Parathyroid adenoma (tissue), 2 donors: ENCODE measurements at regions not wholly inside any gene's neighbourhood (a gene's known extent, or its start where the extent isn't known, plus 50 kb on each side); places are given as distances from the start of the nearest gene placed in this dataset.

Experiments used
- H2AFZ ChIP-seq: fragments of 300-600 bp; sonication (generic); one replicate; pipeline ENCODE4 v1.7.0; 2017; ENCODE audit warnings: antibody characterized with exemption, mild to moderate bottlenecking
- H3K27ac ChIP-seq: fragments of 300-600 bp; sonication (generic); one replicate; pipeline ENCODE4 v1.7.0; 2017
- H3K27me3 ChIP-seq: fragments of 300-600 bp; sonication (generic); one replicate; pipeline ENCODE4 v1.7.0; 2017; ENCODE audit warnings: low read length; ENCODE audit not compliant: control insufficient read depth, insufficient read depth
- H3K36me3 ChIP-seq: fragments of 300-600 bp; sonication (generic); one replicate; pipeline ENCODE4 v1.7.0; 2017; ENCODE audit warnings: low read length; ENCODE audit not compliant: control insufficient read depth, insufficient read depth
- H3K4me1 ChIP-seq: fragments of 300-600 bp; sonication (generic); one replicate; pipeline ENCODE4 v1.7.0; 2017; ENCODE audit warnings: control low read depth
- H3K4me2 ChIP-seq: fragments of 300-600 bp; sonication (generic); one replicate; pipeline ENCODE4 v1.7.0; 2017; ENCODE audit warnings: low read length
- H3K4me3 ChIP-seq: fragments of 300-600 bp; sonication (generic); one replicate; pipeline ENCODE4 v1.7.0; 2017; ENCODE audit warnings: low read depth, low read length
- H3K79me2 ChIP-seq: fragments of 300-600 bp; sonication (generic); one replicate; pipeline ENCODE4 v1.7.0; 2017; ENCODE audit warnings: control low read depth
- H3K9ac ChIP-seq: fragments of 300-600 bp; sonication (generic); one replicate; pipeline ENCODE4 v1.7.0; 2017; ENCODE audit warnings: mild to moderate bottlenecking
- H3K9me3 ChIP-seq: fragments of 300-600 bp; sonication (generic); one replicate; pipeline ENCODE4 v1.7.0; 2017; ENCODE audit warnings: low read length; ENCODE audit not compliant: control insufficient read depth
- CTCF ChIP-seq: fragments of 300-600 bp; sonication (generic); IDR thresholded peaks from one replicate; pipeline ENCODE4 v1.7.0; 2017; ENCODE audit warnings: antibody characterized with exemption, mild to moderate bottlenecking
- donor health status: primary hyperparathyroidism.

DNA sequence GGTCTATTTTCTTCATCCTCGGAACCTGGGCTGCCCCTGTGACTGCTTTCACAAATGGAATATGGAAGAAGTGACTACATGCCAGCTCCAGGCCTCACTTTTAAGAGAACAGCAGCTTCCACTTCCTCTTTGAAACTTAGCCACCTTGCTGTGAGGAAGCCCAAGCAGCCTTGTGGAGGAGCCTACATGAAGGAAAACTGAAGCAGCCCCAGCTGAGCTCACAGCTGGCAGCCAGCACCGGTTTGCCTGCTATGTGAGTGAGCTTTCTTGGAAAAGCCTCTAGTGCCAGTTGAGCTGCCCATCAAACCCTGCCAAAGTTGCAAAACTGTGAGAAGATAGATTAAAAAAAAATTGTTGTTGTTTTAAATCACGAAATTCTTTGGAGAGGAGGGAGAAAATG lies 498.0 kb upstream of the PROK2 start:
- Histone ChIP-seq H3K27ac (no peak overlapping the region), H3K79me2 (no peaks in the 10 kb centered on the region), H3K36me3 (no peaks in the 10 kb centered on the region), H3K9ac (no peak overlapping the region), H3K4me3 (no peak overlapping the region), H3K9me3 (no peaks in the 10 kb centered on the region), H2AFZ (no peak overlapping the region), H3K27me3 (no peaks in the 10 kb centered on the region), H3K4me2 (no peak overlapping the region), H3K4me1 (no peaks in the 10 kb centered on the region)
- no peak for TF ChIP-seq CTCF

GRCh38 chr3:72281551-72281950 lies 496.6 kb upstream of the PROK2 start:
- Histone ChIP-seq H3K9ac (no peak overlapping the region), H3K4me3 (no peak overlapping the region), H3K36me3 (no peaks in the 10 kb centered on the region), H3K79me2 (no peaks in the 10 kb centered on the region), H2AFZ (no peak overlapping the region), H3K4me1 (no peaks in the 10 kb centered on the region), H3K4me2 (no peak overlapping the region), H3K27me3 (no peaks in the 10 kb centered on the region), H3K9me3 (no peaks in the 10 kb centered on the region), H3K27ac (no peak overlapping the region)
- TF ChIP-seq CTCF: no peak

DNA sequence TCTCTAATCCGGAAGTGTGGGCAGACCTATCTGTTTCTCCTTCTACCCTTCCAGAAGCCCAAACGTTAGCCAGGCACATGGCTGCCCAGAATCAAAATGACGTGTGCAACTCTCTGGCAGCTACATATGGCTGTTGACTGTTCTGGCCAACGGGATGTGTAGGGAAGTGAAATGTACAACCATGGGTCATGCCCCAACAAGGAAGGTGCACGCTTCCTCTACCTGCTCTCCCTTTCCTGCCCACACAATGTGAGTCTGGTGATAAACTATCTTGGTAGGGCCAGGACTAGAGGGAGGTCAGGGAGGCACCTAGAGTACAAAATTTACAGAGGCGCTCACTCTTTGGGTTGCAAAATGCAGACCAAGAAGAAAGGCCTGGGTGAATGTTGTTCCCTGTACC lies 495.9 kb upstream of the PROK2 start:
- Histone ChIP-seq H3K9me3 (no peaks in the 10 kb centered on the region), H3K9ac (no peak overlapping the region), H3K4me3 (no peak overlapping the region), H3K27me3 (no peaks in the 10 kb centered on the region), H3K4me2 (no peak overlapping the region), H3K4me1 (no peaks in the 10 kb centered on the region), H3K79me2 (no peaks in the 10 kb centered on the region), H3K27ac (no peak overlapping the region), H2AFZ (no peak overlapping the region), H3K36me3 (no peaks in the 10 kb centered on the region)
- no peak for TF ChIP-seq CTCF

GRCh38 chr3:72279631-72280041 lies 494.7 kb upstream of the PROK2 start:
- no peak overlapping the region for H3K9ac ChIP-seq
- TF ChIP-seq CTCF: no peak
- H2AFZ ChIP-seq: no peak overlapping the region
- H3K79me2 ChIP-seq: no peaks in the 10 kb centered on the region
- H3K27me3 ChIP-seq: no peaks in the 10 kb centered on the region
- no peaks in the 10 kb centered on the region for H3K36me3 ChIP-seq
- no peak overlapping the region for H3K4me3 ChIP-seq
- no peaks in the 10 kb centered on the region for H3K9me3 ChIP-seq
- no peak overlapping the region for H3K4me2 ChIP-seq
- no peaks in the 10 kb centered on the region for H3K4me1 ChIP-seq
- no peak overlapping the region for H3K27ac ChIP-seq

- no peak overlapping the region for H3K9ac ChIP-seq
- no peak overlapping the region for H3K4me3 ChIP-seq
- no peaks in the 10 kb centered on the region for H3K79me2 ChIP-seq
- no peak overlapping the region for H3K4me2 ChIP-seq
- no peaks in the 10 kb centered on the region for H3K36me3 ChIP-seq
- no peak overlapping the region for H2AFZ ChIP-seq
- no peak for TF ChIP-seq CTCF
- H3K27me3 ChIP-seq: no peaks in the 10 kb centered on the region
- no peaks in the 10 kb centered on the region for H3K9me3 ChIP-seq
- H3K27ac ChIP-seq: no peak overlapping the region
- no peaks in the 10 kb centered on the region for H3K4me1 ChIP-seq
Observed at GRCh38 chr3:72279068-72279604, 494.2 kb upstream of the PROK2 start.
